COR-L47 (cell line): ENCODE measurements at regions not wholly inside any gene's neighbourhood (a gene's known extent, or its start where the extent isn't known, plus 50 kb on each side); places are given as distances from the start of the nearest gene placed in this dataset.
"Not testable (repeated sequence)": the region's sequence is repeated elsewhere in the genome, so short reads cannot be mapped to it uniquely, and the experiment has no call there.

Source experiments
- DNase-seq: peaks from one replicate; lab custom pipeline; 2025; lab: John Stamatoyannopoulos, UW

DNA sequence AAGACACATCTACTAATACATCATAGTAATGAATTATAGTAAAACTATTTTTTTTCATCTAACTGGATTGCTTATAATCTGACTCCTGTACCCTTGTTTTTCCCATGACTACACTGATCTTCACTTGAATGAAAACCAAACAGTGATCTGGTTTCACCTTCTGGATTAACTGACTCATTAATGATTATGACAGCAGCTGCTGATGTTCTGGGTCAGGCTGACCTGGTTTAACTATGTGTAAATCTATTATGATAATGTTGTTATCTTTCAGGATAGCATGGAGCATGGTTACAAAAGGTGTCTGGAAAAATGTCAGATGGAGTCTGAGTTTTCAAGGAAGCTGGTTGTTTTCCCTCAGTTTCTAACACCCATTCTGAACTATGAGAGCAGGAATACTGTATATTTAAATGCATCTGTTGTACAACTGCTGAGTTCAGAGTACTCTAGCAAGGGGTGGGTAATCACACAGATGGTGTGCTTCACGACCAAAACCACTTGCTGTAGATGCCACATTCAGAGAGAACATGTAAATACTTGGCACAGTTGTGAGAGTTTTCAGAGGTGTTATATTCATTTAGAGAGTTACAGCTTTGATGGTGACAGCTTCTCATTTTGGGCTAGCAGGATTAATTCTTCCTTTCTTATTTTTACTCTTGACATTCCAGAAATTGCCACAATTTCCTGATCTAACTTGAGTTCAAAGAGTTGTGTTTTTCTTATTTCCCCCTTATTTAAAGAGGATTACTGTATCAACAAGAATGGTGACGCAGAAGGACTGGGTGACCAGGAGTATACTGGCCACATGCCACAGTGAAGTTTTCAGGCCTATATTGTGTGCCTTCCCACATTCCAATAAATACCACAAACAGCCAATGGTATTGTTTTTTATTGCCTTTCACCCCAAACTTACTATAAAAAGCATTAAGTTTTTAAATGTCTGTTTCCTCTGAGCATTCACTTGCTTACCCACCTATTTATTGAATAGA is 249.7 kb upstream of the TET2 start:
- no peak for DNase-seq

DNA sequence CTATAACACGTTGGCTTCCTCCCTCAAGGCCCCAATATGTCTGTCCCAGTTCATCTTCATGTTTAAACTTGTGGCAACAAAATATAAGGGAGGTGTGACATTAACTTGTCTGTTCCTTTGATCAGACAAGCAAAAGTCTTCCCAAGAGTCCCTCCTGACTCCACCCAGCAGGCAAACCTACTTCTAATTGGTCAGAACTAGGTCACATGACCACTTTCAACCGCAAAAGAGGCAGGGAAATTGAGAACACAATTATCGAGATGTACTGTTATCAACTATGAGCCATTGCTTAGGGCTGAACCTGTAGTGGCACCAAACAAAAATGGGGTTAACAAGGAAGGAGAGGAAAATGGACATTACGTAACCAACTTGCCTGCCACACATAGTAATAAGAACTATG is 246.8 kb upstream of the TET2 start:
- no peak for DNase-seq

DNA sequence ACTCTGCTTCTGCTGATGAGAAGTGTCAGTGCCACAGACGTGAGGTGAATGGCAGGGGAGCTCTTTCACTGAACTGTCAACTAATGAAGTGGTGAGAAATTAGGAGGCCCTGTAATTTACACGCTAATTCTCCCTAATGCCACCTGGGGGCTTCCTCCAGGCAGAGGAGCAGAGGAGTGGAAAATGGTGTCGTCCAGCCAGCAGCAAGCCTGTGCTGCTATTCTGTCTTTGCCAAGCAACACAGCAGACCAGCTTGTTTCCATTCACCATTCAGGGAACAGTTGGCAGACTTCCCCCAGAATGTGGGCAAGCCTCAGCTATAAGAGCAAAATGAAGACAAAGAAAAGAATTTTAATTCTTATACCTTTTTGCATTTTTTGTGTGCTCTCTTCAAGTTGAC is 245.2 kb upstream of the TET2 start:
- DNase-seq = peak; percentile 29

DNA sequence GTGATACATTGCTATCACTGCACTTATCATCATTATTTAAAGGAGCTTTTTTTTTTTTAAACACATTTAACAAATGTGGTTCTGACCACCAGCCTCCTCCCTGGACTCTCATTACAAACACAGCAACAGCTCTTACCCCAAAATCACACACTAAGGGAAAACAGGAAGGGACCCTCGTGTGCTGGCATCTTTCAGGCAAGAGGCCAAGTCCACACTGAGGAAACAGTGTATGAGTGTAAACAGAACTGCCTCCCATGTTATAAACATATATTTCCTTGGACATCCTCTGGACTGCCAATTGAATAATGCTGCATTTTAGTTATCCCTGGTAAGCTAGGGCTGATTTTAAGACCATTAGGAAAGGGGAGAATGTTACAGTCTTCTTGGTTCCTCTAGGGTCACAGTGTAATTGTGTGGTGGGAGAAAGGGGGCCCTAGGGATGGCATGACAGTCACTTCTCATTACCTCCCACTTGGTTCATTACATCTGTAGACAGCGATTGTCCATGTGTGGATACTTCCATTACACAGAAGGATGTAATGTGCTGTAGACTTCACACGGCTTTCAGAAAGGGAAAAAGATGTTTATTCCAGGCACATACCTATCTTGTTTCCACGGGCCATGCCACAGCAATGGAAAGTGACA is 244.6 kb upstream of the TET2 start:
- no peak for DNase-seq

DNA sequence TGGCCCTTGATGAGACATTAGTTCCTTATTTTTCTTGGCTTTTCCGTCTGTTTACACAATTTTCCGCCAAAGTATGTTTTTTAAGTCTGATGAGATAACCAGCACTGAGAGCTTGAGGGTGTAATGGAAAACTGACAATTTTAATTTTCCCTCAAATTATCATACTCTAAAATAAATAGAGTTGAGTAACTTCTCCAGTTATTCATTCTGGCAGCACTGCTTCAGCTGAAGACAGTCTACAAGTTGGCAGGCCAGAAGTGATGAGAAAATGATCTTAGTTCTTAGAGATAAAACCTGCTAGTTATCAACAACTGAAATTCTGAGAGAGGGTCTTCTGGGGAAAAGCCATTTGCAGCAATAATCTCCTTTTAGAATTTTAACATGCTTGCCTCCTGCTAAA is 241.6 kb upstream of the TET2 start:
- DNase-seq = no peak

DNA sequence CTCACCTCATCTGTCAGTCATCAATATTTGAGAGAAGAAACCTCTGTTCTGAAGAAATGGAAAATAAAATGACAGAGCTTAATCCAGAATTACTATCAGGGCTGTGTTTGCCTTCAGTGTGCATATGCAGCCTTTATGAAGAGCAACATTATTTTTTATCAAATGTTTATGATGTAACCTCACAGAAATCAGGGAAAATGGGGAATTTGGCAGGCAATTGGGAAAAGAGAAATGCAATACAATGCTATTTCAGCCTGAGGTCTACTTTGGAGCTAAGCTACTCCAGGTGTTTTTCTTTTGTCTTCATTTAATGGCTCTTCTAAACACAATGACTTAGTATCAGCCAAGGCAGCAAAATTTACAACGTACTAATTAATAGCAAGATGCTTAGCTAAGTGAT is 241.1 kb upstream of the TET2 start:
- no peak for DNase-seq

DNA sequence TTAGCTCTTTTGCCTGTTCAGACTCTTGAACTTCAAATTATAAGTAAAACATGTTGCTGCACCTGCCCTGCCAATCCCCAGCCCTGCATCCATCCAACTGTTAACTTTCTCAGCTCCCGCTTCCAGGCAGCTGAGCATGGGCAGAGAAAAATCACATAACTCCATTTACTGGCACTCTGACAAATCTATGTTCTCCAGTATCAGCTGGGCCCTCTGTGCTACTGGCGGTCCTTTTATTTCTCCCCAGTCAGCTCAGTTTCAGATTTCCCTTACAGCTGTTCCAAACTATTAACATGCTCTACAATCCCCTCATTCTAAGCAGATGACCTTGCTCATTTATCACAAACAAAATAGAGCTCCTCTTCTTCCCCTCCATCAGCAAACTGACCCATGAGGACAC is 240.4 kb upstream of the TET2 start:
- peak; percentile 34 for DNase-seq

DNA sequence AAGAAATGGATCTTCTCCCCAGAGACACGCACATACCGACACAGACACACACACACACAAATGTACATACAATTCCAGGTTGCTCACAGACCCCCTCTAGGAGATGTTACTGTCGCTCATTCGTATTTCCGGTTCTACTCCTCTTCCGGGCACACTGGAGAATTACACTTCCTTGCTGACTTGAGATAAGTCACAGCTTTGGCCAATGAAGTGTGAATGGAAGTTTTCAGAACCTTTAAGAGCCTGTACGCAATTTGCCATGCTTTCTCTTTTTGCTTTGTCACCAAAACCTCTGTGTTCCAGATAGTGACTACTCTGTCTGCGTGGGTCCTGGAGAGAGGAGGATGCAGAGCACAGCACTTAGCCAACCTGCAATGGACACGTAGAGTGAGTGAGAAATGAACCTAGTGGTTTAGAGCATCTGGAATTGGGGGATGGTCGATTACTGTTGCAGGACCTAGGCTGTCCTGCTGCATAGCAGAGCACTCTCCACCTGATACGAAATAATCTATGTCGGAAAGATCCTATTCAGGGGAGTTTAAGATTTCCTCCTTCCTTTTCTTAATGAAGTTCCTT is 239.5 kb upstream of the TET2 start:
- no peak for DNase-seq

DNA sequence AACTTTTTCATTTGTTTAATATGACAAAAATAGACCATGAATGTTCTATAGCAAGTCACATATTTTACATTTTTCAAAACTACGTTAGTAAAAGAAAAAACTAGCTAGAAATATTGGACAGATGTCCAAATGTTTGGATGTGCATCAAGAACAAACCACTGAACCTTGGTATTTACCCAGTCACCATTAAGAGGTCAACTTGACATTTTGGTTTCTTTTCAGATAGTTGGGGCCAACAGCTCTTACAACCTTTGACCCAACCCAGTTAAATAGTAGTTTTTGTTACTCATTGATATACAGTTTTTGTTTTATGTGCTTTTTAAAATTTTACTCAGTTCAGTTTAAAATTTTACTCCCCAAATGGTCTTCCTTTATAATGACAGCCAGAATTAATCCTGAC is 238.7 kb upstream of the TET2 start:
- no peak for DNase-seq

DNA sequence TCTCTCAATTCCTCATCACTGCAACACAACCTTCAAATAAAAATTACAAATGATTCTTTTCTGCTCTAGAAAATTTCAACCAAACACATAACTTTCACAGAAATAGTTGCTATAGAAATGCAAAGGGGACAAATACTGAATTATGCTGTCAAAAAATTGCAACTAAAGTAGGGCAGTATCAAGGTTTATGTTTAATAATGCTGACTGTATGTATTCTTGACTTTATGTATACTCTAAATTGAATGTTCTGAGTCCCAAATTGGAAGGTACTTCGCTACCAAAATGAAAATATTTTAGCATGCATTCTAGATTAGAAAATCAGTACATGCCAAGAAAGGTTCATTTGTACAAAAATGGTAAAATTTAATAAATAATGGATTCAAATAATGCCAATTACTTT is 237.3 kb upstream of the TET2 start:
- DNase-seq = no peak

DNA sequence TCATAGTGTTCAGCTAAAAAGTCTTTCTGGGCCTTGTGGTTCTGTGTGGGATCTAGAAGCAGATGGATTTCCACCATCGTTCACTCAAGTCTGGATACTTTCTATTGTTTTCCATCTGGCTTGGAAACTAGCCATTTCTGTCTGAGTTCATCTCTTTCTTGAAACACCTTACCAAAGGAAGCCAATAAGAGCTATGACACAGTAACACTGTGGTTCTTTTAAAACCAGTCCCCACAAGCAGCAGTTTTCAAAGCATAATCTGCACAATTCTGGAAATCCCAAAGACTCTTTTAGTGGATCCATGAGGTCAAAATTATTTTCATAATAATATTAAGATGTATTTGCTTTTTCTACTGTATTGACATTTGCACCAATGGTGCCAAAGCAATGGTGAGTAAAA is 234.2 kb upstream of the TET2 start:
- DNase-seq = no peak

DNA sequence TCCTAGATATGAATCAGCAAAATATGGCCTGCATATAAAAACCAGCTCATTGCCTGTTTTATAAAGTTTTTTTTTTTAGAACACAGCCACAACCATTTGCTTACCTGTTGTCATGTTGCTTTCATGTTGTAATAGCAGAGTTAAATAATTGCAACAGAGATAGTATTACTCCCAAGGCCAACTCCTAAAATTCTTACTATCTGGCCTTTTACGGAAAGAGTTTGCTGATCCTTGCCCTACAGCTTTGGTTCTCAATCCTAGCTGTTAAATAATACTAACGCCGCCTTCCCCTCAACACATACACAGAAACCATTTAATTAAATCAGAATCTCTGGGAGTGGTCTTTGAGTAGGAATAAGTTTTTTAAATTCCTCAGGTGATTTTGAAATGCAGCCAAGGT is 231.3 kb upstream of the TET2 start:
- DNase-seq = no peak

DNA sequence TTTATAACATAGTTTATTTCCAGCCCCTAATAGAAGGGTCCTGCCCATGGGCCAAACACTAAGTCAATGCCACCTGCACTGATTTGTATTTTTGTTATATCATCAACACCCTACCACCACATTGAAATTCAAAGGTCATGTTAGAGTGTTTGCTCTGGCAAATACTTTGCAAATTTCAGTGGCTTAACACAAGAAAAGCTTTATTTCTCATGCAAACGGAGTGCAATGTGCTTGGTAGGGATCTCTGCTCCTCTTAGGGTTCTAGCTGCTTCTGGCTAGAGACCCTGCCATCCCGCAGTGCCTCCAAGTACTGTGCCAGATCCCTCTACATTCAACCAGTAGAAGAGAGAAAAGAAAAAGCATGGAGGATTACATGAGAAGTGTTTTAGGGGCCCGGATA is 230.8 kb upstream of the TET2 start:
- DNase-seq = no peak

DNA sequence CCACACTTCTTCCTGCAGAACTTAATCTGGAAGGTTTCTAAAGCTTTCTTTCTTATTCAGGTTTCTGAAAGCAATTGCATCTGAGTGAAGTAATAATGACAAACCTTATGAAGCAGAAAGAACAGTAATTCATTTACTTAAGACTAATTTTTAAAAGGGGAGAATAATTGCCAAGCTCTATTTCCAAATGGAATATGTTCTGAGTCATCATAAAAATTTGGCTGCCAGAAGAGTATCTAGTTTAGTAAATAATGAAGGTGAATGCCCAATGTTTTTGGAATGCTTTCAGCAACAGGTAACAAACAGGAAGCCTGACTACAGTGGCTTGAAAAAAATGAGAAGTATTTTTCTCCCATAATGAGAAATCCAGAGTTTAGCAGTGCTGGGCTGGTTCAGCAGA is 227.3 kb upstream of the TET2 start:
- DNase-seq = peak; percentile 29

DNA sequence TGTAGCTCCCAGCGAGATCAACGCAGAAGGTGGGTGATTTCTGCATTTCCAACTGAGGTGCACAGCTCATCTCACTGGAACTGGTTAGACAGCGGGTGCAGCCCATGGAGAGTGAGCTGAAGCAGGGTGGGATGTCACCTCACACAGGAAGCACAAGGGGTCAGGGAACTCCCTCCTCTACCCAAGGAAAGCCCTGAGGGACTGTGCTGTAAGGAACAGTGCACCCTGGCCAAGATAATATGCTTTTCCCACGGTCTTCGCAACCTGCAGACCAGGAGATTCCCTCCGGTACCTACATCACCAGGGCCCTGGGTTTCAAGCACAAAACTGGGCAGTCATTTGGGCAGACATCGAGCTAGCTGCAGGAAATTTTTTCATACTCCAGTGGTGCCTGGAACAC is 216.4 kb upstream of the TET2 start:
- DNase-seq = no peak

DNA sequence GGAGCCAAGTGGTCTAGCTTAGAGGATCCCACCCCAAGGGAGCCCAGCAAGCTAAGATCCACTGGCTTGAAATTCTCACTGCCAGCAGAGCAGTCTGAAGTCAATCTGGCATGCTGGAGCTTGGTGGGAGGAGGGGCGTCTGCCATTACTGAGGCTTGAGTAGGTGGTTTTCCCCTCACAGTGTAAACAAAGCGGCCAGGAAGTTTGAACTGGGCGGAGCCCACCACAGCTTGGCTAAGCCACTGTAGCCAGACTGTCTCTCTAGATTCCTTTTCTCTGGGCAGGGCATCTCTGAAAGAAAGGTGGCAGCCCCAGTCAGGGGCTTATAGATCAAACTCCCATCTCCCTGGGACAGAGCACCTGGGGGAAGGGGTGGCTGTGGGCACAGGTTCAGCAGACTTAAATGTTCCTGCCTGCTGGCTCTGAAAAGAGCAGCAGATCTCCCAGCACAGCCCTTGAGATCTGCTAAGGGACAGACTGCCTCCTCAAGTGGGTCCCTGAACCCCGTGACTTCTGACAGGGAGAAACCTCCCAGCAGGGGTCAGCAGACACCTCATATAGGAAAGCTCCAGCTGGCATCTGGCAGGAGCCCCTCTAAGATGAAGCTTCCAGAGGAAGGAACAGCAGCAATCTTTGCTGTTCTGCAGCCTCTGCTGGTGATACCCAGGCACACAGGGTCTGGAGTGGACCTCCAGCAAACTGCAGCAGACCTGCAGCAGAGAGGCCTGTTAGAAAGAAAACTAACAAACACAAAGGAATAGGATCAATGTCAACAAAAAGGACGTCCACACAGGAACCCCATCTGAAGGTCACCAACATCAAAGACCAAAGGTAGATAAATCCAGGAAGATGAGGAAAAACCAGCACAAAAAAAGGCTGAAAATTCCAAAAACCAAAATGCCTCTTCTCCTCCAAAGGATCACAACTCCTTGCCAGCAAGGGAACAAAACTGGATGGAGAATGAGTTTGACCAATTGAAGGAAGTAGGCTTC is 215.6 kb upstream of the TET2 start:
- not testable (repeated sequence) for DNase-seq

DNA sequence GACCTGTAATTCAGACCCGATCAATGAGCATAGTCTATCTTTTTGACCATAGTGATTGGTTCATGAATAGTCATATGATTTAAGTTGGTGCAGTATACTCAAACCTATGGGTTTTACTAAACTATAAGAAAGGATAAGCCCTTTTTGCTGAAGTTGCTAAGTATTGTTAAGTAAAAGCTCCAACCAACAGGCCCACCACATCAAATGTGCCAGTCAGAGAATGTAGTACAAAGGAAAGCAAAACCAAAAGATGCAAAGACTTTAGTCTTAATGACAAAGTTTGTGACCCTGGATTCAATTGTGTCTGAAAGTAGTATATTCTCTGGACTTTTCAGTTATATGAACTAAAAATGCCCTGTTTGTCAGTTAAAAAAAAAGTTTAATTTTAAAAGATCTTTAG is 208.1 kb upstream of the TET2 start:
- DNase-seq = no peak

DNA sequence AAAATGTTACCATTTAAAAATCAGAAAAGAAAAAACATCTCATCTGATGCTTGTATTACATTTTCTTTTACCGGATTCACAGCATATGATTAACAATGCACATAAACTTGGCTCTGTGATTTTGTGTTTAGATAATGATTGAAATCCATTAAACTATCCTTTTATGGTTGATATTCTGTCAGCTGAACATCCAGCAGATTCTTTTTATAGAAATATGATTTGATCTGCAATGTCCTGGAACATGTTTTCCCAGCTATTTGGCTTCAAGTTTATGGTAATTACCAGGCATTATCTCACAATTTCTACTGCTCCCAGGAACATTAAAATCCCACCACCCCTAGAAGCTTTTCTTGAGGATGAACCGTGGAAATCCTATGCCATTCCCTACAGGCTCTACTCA is 205.7 kb upstream of the TET2 start:
- no peak for DNase-seq

DNA sequence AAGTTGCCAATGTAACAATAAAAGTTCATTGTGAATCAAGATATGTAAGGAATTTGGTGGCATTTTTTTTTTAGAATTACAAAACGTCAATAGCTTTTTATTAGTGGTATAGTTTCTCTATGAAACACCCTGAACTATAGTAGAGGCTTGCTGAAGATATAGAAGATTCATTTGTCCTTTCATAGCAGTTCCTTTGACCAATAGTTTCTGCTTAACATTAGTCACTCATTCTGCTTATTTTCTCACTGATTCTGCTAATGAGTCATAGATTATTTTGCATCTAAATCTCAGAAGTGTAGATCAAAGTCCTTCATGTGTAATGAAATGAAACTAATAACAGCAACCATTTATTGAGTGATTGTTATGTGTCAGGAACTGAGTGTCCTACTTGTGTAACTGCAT is 205.0 kb upstream of the TET2 start:
- DNase-seq = no peak

DNA sequence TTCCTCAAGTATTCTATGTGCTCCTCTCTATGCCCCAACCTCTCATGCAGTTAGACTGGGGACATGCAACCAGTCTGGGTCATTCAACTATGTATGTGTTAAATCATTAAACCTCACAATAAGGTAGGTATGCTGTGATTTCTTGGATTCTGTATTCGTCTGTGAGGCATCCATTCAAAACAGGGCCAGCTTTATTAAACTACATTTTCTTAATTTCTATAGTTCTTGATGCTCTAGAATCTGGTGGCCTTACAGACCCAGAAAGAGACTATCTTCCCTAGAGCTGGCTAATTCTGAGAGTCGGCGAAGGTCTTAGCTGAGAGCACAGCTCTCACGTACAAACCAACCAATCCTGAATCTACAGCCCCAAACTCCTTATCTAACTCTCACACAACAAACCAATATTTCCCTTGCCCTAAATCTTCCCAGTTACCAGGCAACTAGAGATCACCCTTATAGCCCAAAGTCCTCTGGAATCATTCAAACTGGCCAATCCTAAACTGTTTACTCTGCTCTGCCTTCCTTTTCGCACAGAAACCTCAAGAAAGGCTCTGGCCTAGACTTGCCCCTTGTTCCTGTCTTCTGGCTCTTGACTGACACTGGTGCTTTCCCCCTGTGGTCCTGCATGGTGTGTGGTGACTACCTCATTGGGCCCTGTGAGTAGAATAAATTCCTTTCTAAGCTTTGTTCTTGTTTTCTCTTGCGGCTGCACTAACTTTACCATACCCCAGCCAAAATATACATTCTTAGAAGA is 203.5 kb upstream of the TET2 start:
- no peak for DNase-seq

DNA sequence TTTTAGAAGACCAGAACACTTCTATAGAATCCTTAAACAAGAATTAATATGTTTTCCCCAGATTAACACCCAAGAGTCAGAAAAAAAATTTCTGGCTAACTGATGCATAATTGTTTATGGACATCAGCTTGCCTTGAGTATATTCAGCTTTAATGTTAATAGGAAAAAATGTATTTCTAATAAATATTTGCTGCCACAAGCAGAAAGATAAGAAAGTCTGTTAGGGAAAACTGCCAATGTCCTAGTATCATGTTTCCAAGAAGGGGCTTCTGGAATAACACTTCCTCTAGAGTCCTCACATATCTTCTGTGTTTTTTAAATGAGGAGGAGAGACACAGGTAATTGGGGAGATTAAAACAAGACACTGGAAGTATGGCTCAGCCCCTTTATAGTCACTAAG is 202.1 kb upstream of the TET2 start:
- DNase-seq = no peak
